CD14-positive monocyte (primary cell): ENCODE measurements at regions not wholly inside any gene's neighbourhood (a gene's known extent, or its start where the extent isn't known, plus 50 kb on each side); places are given as distances from the start of the nearest gene placed in this dataset.

Experiments
- DNase-seq, 3 donors: peaks; one replicate each; pipeline ENCODE4 v3.0.0-alpha.2; 2011 to 2022
- H2AFZ ChIP-seq: 2 replicates; pipeline ENCODE4 v1.6.0; 2012; ENCODE audit warnings: mild to moderate bottlenecking, low read depth, low read length, inconsistent platforms; ENCODE audit not compliant: insufficient read depth, poor library complexity, severe bottlenecking
- H3K27ac ChIP-seq, 2 donors: 1 replicate in 1 of 2; 2 replicates in 1 of 2; pipeline ENCODE4 v1.5.1; 2012 to 2013; ENCODE audit warnings: low read length in 2 of 2, control low read depth in 1 of 2, inconsistent platforms in 1 of 2, low read depth in 1 of 2, mild to moderate bottlenecking in 1 of 2
- H3K27me3 ChIP-seq, 2 donors: one replicate each; pipeline versions ENCODE4 v1.6.0 to v1.6.1; 2011 to 2013; ENCODE audit warnings: low read length in 2 of 2; ENCODE audit not compliant: control insufficient read depth in 2 of 2, insufficient read depth in 2 of 2
- H3K36me3 ChIP-seq, 2 donors: replicated peaks in 1 of 2; 1 replicate in 1 of 2; 2 replicates in 1 of 2; pipeline versions ENCODE4 v1.5.1 to v1.6.1; 2012 to 2013; ENCODE audit warnings: low read length in 2 of 2, control low read depth in 1 of 2, inconsistent platforms in 1 of 2, mild to moderate bottlenecking in 1 of 2; ENCODE audit not compliant: insufficient read depth in 2 of 2, control insufficient read depth in 1 of 2
- H3K4me1 ChIP-seq, 2 donors: 1 replicate in 1 of 2; 2 replicates in 1 of 2; pipeline versions ENCODE4 v1.5.1 to v1.6.1; 2012 to 2013; ENCODE audit warnings: low read length in 2 of 2, control low read depth in 1 of 2, inconsistent platforms in 1 of 2, mild to moderate bottlenecking in 1 of 2, moderate library complexity in 1 of 2; ENCODE audit not compliant: insufficient read depth in 2 of 2, control insufficient read depth in 1 of 2
- H3K4me2 ChIP-seq: replicated peaks from 2 replicates; pipeline ENCODE3; 2012; ENCODE audit warnings: low read length, moderate library complexity, mild to moderate bottlenecking; ENCODE audit not compliant: poor library complexity, severe bottlenecking; ENCODE audit errors: extremely low read depth
- H3K4me3 ChIP-seq, 3 experiments: fragments of 200-600 bp in 1 of 3; sonication (generic) in 1 of 3; replicated peaks in 1 of 3; 1 replicate in 2 of 3; 2 replicates in 1 of 3; pipeline ENCODE4 v1.5.1; 2011 to 2013; ENCODE audit warnings: low read length in 3 of 3, mild to moderate bottlenecking in 3 of 3, control low read depth in 2 of 3, low read depth in 2 of 3, inconsistent platforms in 1 of 3, moderate library complexity in 1 of 3
- H3K79me2 ChIP-seq: 2 replicates; pipeline ENCODE4 v1.6.0; 2012; ENCODE audit warnings: mild to moderate bottlenecking, control low read depth, inconsistent platforms, low read length, moderate library complexity; ENCODE audit not compliant: insufficient read depth
- H3K9ac ChIP-seq: 2 replicates; pipeline ENCODE4 v1.6.0; 2017; ENCODE audit warnings: low read length, mild to moderate bottlenecking; ENCODE audit not compliant: insufficient read depth, poor library complexity, severe bottlenecking
- H3K9me3 ChIP-seq, 2 donors: replicated peaks in 1 of 2; 1 replicate in 1 of 2; 2 replicates in 1 of 2; pipeline versions ENCODE4 v1.5.1 to v1.6.1; 2012 to 2013; ENCODE audit warnings: low read length in 2 of 2, control low read depth in 1 of 2; ENCODE audit not compliant: control insufficient read depth in 1 of 2, insufficient read depth in 1 of 2
- H4K20me1 ChIP-seq: 2 replicates; pipeline ENCODE4 v1.6.0; 2012; ENCODE audit warnings: mild to moderate bottlenecking, low read length, control low read depth, moderate library complexity; ENCODE audit not compliant: insufficient read depth
- H3K27ac Mint-ChIP-seq, 7 donors: one replicate each; pipeline ENCODE4 v1.8.0; 2020; ENCODE audit warnings: mild to moderate bottlenecking in 7 of 7, mixed read lengths in 7 of 7, moderate library complexity in 6 of 7, inconsistent platforms in 2 of 7
- H3K27me3 Mint-ChIP-seq, 3 donors: one replicate each; pipeline ENCODE4 v1.8.0; 2021 to 2022; ENCODE audit warnings: low read depth in 3 of 3, mild to moderate bottlenecking in 3 of 3, mixed read lengths in 3 of 3, moderate library complexity in 3 of 3, inconsistent platforms in 1 of 3
- H3K36me3 Mint-ChIP-seq, 2 donors: one replicate each; pipeline ENCODE4 v1.8.0; 2020; ENCODE audit warnings: mixed read lengths in 2 of 2, inconsistent platforms in 1 of 2, mild to moderate bottlenecking in 1 of 2
- H3K4me1 Mint-ChIP-seq: one replicate; pipeline ENCODE4 v1.8.0; 2020; ENCODE audit warnings: mild to moderate bottlenecking, mixed read lengths
- H3K4me3 Mint-ChIP-seq, 2 donors: one replicate each; pipeline ENCODE4 v1.8.0; 2020; ENCODE audit warnings: mild to moderate bottlenecking in 2 of 2, mixed read lengths in 2 of 2, moderate library complexity in 1 of 2
- H3K9me3 Mint-ChIP-seq, 7 donors: one replicate each; pipeline ENCODE4 v1.8.0; 2020 to 2022; ENCODE audit warnings: mixed read lengths in 7 of 7, mild to moderate bottlenecking in 6 of 7, moderate library complexity in 6 of 7, inconsistent platforms in 2 of 7
- WGBS: methylation state at CpG from one replicate; pipeline ENCODE4 v1.1.5; 2013; ENCODE audit warnings: missing lambda C conversion rate; ENCODE audit not compliant: insufficient coverage; 5-methylcytosine and 5-hydroxymethylcytosine counted together
- intact Hi-C, 2 donors: fragments of 100-400 bp; cut with micrococcal nuclease; formaldehyde crosslinking; loops; one replicate each; pipeline versions ENCODE4 v1.15.0 to v1.15.1; 2023
- TF ChIP-seq, protein P1 (sequence below): fragments of 200-600 bp; IDR thresholded peaks from one replicate; pipeline ENCODE4 v1.8.0; 2022; ENCODE audit warnings: antibody characterized with exemption, mild to moderate bottlenecking

DNA sequence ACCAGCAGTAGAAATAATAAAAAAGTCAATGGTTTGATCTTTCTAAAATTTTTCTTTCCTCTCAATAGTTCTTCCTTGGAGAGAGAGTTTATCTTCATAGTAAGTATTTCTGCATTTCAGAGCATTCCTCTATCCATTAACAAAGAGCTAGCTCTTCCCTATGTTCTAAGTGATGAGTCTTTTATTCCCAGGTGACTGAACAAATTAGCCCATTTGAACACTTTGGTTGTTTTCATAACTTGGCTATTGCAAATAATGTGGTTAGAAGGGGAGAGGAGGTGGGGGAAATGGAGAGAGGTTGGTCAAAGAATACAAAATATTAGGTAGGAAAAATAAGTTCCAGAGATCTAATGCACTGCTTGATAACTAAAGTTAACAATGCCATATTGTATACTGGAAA is 598.9 kb downstream of the KCNT2 start:
- TF ChIP-seq, protein P1, sequence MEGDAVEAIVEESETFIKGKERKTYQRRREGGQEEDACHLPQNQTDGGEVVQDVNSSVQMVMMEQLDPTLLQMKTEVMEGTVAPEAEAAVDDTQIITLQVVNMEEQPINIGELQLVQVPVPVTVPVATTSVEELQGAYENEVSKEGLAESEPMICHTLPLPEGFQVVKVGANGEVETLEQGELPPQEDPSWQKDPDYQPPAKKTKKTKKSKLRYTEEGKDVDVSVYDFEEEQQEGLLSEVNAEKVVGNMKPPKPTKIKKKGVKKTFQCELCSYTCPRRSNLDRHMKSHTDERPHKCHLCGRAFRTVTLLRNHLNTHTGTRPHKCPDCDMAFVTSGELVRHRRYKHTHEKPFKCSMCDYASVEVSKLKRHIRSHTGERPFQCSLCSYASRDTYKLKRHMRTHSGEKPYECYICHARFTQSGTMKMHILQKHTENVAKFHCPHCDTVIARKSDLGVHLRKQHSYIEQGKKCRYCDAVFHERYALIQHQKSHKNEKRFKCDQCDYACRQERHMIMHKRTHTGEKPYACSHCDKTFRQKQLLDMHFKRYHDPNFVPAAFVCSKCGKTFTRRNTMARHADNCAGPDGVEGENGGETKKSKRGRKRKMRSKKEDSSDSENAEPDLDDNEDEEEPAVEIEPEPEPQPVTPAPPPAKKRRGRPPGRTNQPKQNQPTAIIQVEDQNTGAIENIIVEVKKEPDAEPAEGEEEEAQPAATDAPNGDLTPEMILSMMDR = no peak
- no peak overlapping the region for H3K4me3 ChIP-seq
- Mint-ChIP-seq H3K27ac (no peak overlapping the region), H3K36me3 (no peaks in the 10 kb centered on the region), H3K9me3 (peaks cover 0 to 4% (median 3%) of the 10 kb centered on the region in 7 donors), H3K4me1 (no peaks in the 10 kb centered on the region), H3K27me3 (no peaks in the 10 kb centered on the region), H3K4me3 (no peak overlapping the region)
- no peaks in the 10 kb centered on the region for H3K36me3 ChIP-seq
- no peaks in the 10 kb centered on the region for H3K4me1 ChIP-seq
- H3K79me2 ChIP-seq = no peaks in the 10 kb centered on the region
- no peak for DNase-seq
- intact Hi-C loops = no loop called here
- H4K20me1 ChIP-seq = no peaks in the 10 kb centered on the region
- H3K9me3 ChIP-seq = no peaks in the 10 kb centered on the region
- no peaks in the 10 kb centered on the region for H3K27me3 ChIP-seq
- H2AFZ ChIP-seq = no peak overlapping the region
- no peak overlapping the region for H3K4me2 ChIP-seq
- H3K27ac ChIP-seq = no peak overlapping the region
- H3K9ac ChIP-seq = no peak overlapping the region

GRCh38 chr1:196007763-196008162 is 600.5 kb downstream of the KCNT2 start:
- intact Hi-C loops = no loop called here
- Histone ChIP-seq H2AFZ (no peak overlapping the region), H3K27ac (no peak overlapping the region), H4K20me1 (no peaks in the 10 kb centered on the region), H3K9me3 (no peaks in the 10 kb centered on the region), H3K4me3 (no peak overlapping the region), H3K4me2 (no peak overlapping the region), H3K27me3 (no peaks in the 10 kb centered on the region), H3K36me3 (no peaks in the 10 kb centered on the region), H3K9ac (no peak overlapping the region), H3K4me1 (no peaks in the 10 kb centered on the region), H3K79me2 (no peaks in the 10 kb centered on the region)
- Mint-ChIP-seq H3K9me3 (peaks cover 0 to 5% (median 3%) of the 10 kb centered on the region in 7 donors), H3K27ac (no peak overlapping the region), H3K4me3 (no peak overlapping the region), H3K36me3 (no peaks in the 10 kb centered on the region), H3K4me1 (no peaks in the 10 kb centered on the region), H3K27me3 (no peaks in the 10 kb centered on the region)
- no CpG with 5 or more reads among the region's 1 CpG for WGBS
- no peak for DNase-seq
- TF ChIP-seq, protein P1 = no peak
